Skin of body (tissue), 1 donor: ENCODE measurements at regions not wholly inside any gene's neighbourhood (a gene's known extent, or its start where the extent isn't known, plus 50 kb on each side); places are given as distances from the start of the nearest gene placed in this dataset.

Experiments
- DNase-seq: peaks from one replicate; lab custom pipeline; 2025; lab: John Stamatoyannopoulos, UW

GRCh38 chr13:23980160-23980551 lies 82.9 kb upstream of the C1QTNF9B start:
- peak; percentile 58 for DNase-seq

- no peak for DNase-seq
Observed at GRCh38 chr13:23983671-23984070, 86.4 kb upstream of the C1QTNF9B start.

- peak; percentile 49 for DNase-seq
Observed at GRCh38 chr13:23984546-23984945, 87.2 kb upstream of the C1QTNF9B start.

DNA sequence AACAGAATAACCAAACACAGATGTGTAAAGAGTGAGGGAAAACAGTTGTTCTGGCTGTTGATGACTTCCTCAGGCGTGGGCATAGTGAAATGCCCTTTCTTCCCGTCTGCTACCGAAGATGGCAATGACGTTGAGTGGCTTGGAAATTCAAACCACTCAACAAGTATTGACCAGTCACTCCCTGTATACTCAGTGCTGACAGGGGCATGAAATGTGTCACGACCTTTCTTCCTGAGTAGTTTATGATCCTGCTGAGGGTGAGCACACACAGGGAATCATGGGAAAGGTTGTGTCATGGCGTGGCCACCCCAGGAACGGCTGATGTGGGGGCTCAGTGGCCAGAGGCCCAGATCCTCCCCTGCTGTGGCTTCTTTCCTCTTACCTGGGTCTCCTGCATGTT lies 87.8 kb upstream of the C1QTNF9B start:
- DNase-seq, result no peak

GRCh38 chr13:23985839-23986238 lies 88.5 kb upstream of the C1QTNF9B start:
- DNase-seq, result no peak

DNA sequence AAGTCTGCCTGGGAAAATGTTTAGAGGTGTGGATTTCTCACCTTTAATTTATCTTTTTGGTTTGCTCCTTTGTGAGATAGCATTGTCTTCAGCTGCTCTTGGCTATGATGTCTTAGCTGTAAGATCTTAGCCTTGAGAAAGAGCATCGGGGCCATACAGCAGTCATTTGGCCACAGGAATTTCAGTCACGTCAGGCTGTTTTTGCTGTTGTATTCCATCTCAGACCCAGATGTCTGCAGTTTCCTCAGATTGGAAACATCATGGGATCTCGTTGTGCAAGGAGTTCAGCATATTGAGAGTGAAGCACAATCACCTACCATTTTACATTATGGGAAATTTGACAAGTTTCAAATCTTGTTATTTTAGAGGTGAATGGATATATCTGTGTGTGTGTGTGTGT lies 89.3 kb upstream of the C1QTNF9B start:
- peak; percentile 81 for DNase-seq

- no peak for DNase-seq
Observed at GRCh38 chr13:23987331-23987894, 90.1 kb upstream of the C1QTNF9B start.

DNA sequence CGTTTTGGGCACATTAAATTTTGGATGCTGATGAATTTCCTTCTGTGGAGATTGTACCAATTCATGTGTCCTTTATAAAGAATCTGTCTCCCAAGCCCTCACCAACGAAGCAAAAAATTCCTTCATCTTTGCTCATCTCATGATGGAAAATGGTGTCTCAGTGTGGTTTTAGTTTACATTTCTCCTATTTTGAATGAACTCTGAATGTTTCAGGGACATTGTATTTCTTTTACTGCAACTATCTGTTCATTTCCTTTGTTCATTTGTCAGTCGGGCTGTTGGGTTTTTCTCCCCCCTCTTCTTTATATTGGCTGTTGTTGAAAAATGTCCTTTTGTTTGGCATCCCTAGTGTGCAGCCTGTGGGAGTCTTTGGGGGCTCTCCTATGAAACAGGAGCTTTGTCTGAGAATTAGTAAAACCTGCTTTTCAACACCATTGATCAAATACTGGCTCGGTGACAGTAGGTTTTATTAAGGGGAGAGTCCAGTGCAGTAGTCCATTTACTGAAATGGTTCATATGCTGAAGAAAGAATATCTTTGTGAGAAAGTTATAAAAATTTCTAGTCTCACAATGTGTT lies 91.3 kb upstream of the C1QTNF9B start:
- no peak for DNase-seq

DNA sequence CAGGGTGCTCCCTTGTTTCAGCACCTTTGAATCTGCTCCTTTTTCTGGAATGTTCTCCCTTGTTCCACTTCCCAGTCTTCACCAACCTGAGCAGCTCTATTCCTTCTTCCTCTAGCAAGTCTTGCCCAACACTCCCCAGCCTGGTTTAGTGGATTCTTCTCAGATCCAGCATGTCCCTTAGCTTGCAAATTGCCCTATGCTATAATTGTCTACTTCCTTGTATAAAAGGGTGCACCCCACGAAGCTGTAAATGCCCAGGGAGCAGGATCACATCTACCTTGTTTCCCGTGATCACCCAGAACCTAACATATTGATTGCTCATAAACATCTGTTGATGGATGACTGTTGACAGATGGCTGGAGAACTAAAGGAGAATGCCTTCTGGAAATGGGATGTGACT lies 93.2 kb upstream of the C1QTNF9B start:
- no peak for DNase-seq

GRCh38 chr13:23991119-23991518 lies 93.8 kb upstream of the C1QTNF9B start:
- DNase-seq, result no peak

DNA sequence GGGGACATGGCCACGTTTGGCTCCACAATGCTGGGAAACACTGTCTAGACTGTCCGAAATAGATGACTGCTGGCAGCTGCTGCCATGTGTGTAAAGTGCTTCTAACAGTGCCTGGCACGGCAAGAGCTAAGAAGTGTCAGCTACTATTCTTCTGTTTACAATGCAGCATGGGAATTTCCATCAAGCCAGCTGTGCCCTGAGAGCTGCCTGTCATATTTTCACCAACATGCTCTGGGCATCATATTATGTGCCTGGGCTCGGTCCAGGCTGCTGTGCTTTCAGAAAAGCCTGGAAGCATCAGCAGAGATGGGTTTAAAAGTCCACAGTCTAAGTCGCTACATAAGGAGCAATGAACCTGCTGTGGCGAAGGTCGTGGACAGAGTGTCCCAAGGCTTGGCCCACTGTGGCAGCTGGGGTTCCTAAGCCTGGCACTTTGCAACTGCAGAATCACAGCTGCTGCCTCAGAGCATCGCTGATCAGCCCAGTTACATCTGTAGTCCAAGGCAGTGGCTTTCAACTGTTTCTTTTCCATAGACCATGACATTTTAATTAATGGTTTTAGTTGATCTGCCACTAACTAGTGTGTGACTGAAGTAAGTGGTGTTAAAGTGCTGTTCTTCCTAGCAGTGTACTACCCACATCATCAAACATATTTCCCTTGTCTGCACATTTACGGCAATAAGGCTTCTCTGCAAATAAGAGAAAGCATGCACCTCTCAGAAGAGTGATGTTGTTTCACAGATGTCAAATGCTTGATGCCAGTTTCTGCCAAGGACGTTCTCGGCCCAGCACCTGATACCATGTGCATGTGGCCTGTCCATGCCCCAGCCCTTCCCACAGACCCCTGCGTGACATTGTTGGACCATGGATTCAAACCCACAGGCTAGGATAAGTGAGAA lies 95.7 kb upstream of the C1QTNF9B start:
- no peak for DNase-seq

DNA sequence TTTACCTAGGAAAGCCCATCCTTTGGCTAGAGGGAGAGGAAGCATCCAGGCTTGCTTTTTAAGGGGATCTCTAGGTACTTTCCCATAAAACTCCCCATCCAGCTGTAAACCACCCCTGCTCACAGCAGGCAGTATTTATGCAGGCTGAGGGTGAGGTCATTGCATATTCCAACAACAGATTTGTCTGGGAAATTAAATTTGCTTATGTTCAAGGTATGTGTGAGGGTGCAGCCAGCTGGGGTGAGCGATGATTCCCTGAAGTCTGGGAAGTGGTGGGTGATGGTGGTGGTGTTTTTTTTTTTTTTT lies 96.3 kb upstream of the C1QTNF9B start:
- no peak for DNase-seq

DNA sequence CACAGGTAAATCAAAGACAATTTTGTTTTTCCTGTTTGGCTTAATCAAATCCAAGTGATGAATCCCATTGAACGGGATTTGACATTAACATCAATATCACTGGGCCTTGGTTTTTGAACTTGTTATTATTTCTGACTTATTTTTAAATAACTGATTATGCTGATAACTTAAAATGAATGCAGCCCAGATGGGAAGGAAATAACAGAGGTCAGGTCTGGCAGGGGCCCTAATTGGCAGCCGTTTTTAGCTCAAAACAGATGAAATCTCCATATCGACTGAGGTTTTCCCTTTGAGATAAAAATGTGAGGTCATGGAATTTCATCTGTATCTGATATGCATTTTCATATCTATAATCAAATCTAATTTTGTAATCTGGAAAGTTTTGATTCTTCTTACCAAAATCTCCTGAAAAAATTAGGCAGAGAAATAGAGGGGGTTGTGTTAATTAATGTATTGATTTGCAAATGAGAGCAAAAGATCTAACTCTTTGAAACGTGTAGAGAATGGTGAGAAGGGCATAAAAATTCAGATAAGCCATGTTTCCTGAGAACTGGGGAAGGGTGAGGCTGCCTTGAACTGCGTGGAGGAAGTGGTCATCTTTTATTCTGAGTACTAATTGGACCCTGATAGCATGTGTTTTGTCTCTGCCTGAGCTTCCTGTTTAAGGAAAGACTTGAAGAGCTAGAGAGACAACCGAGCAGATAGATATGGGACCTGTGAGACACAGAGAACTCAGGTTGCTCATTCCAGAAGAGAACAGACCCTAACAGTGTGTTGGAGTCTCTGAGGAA lies 98.2 kb upstream of the C1QTNF9B start:
- DNase-seq, result no peak

- DNase-seq, result no peak
Observed at GRCh38 chr13:23996456-23996855, 99.2 kb upstream of the C1QTNF9B start.

DNA sequence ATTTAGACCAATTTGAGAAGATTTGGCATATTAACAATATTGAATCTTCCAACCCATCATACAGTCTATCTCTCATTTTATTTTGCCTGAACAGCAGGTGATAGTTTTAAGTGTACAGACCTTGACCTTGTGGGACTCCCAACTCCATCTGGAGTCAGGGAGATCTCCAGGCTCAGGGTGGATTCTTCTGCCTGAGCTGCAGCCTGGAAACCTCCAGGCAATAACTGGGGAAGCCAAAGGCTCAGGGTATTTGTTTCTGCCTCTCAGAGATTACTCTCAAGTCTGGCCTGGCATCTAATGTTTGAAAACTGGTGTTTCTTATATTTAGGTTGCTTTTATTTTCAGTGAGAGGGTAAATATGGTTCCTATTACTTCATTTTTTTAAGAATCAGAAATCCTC lies 102.1 kb upstream of the C1QTNF9B start:
- DNase-seq, result no peak

- no peak for DNase-seq
Observed at GRCh38 chr13:24002206-24002815, 105.0 kb upstream of the C1QTNF9B start.

GRCh38 chr13:24004142-24004899 lies 107.0 kb upstream of the C1QTNF9B start:
- no peak for DNase-seq

GRCh38 chr13:24004971-24005370 lies 107.7 kb upstream of the C1QTNF9B start:
- no peak for DNase-seq

DNA sequence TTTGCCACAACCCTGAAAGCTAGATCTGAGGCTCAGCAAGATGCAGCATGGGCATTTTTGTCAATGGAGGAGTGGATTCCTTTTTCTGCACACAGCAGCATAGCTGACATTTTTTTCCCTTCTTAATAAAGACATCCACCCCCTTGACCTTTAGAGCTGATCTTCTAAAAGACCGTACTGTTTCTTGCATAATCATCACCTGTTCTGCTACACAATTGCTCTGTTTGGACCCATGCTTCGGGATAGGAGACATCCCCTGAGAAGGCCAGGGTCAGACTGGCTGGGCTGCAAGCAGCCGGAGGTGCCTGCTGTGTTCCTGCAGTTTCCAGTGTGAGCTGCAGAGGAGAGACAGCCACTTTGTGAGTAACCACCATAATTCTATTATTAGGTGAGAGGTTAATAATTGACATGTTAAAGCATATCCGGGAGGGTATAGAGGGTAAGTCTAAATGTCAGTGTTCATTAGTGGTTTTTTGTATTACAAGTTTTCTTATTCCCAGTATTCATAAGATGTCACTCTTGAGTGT lies 108.5 kb upstream of the C1QTNF9B start:
- no peak for DNase-seq

DNA sequence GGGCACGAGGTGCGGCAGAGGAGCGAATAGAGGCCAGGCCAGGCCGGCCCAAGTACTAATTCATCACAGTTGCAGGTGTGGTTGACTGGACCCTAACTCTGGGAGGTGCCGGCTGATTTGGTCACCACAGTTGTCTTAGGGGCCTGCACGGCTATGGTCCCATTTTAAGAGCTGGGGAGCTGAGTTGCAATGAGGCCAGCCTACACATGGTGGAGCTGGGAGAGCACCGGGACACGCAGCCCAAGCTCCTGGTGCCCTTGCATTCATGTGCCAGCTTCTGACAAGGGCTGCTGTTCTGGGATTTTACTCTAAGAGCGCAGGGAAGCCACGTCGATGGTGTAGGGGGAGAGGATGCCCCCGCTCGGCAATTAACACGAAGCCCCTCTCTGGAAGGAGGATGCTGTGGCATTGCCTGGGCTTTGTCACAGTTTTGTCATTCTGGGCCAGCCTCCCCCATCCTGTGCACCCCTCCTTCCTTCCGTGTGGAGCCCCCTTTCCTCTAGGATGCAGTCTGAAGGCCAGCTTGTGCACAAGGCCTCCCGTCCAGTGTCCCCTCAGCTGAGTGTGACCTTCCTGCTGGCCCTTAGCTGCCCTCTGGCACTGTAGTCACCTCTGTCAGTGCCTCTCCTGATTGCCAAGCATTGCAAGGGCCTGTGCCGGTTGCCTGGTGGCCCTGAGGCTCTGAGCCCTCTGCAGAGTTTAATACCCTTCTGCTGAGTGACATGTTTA lies 109.4 kb upstream of the C1QTNF9B start:
- no peak for DNase-seq
